ENCODE measurements at regions not wholly inside any gene's neighbourhood (a gene's known extent, or its start where the extent isn't known, plus 50 kb on each side); places are given as distances from the start of the nearest gene placed in this dataset.

GRCh38 chr18:78293940-78294541 lies 685.6 kb upstream of the SALL3 start:
- Mint-ChIP-seq H3K4me3 (no peak overlapping the region), H3K9me3 (peaks cover 0 to 14% (median 0%) of the 10 kb centered on the region in 11 donors), H3K27ac (no peak overlapping the region), H3K27me3 (peaks cover 0 to 4% (median 0%) of the 10 kb centered on the region in 5 donors), H3K4me1 (no peaks in the 10 kb centered on the region), H3K36me3 (no peaks in the 10 kb centered on the region)
- intact Hi-C loops (cut with micrococcal nuclease) = no loop called here
- Histone ChIP-seq H3K9me3 (ENCODE audit: control insufficient read depth in 2 of 3, low read length in 3 of 3) (no peaks in the 10 kb centered on the region), H3K4me1 (ENCODE audit: control insufficient read depth in 2 of 2, insufficient read depth in 2 of 2, low read length in 2 of 2) (no peaks in the 10 kb centered on the region), H3K4me3 (ENCODE audit: low read length) (no peak overlapping the region), H3K27ac (ENCODE audit: low read depth, low read length) (no peak overlapping the region), H3K36me3 (ENCODE audit: control insufficient read depth in 2 of 3, insufficient read depth in 3 of 3, low read length in 3 of 3) (no peaks in the 10 kb centered on the region), H3K27me3 (ENCODE audit: control insufficient read depth in 2 of 2, insufficient read depth in 2 of 2, low read length in 2 of 2) (no peaks in the 10 kb centered on the region)
- no peak for ATAC-seq
- no peak for DNase-seq
- ChIA-PET POLR2A (no interaction called here), CTCF (no interaction called here)

- Histone ChIP-seq H3K27ac (ENCODE audit: low read depth, low read length) (no peak overlapping the region), H3K9me3 (ENCODE audit: control insufficient read depth in 2 of 3, low read length in 3 of 3) (no peaks in the 10 kb centered on the region), H3K4me3 (ENCODE audit: low read length) (no peak overlapping the region), H3K36me3 (ENCODE audit: control insufficient read depth in 2 of 3, insufficient read depth in 3 of 3, low read length in 3 of 3) (no peaks in the 10 kb centered on the region), H3K27me3 (ENCODE audit: control insufficient read depth in 2 of 2, insufficient read depth in 2 of 2, low read length in 2 of 2) (no peaks in the 10 kb centered on the region), H3K4me1 (ENCODE audit: control insufficient read depth in 2 of 2, insufficient read depth in 2 of 2, low read length in 2 of 2) (no peaks in the 10 kb centered on the region)
- H3K36me3 Mint-ChIP-seq = no peaks in the 10 kb centered on the region
- peaks cover 0 to 14% (median 0%) of the 10 kb centered on the region in 11 donors for H3K9me3 Mint-ChIP-seq
- peaks cover 0 to 4% (median 0%) of the 10 kb centered on the region in 5 donors for H3K27me3 Mint-ChIP-seq
- ChIA-PET POLR2A (no interaction called here), CTCF (no interaction called here)
- DNase-seq = no peak
- no peak overlapping the region for H3K4me3 Mint-ChIP-seq
- H3K4me1 Mint-ChIP-seq = no peaks in the 10 kb centered on the region
- no peak overlapping the region for H3K27ac Mint-ChIP-seq
- intact Hi-C loops (cut with micrococcal nuclease) = no loop called here
- no peak for ATAC-seq
Measured at GRCh38 chr18:78295262-78295661, 684.4 kb upstream of the SALL3 start.

DNA sequence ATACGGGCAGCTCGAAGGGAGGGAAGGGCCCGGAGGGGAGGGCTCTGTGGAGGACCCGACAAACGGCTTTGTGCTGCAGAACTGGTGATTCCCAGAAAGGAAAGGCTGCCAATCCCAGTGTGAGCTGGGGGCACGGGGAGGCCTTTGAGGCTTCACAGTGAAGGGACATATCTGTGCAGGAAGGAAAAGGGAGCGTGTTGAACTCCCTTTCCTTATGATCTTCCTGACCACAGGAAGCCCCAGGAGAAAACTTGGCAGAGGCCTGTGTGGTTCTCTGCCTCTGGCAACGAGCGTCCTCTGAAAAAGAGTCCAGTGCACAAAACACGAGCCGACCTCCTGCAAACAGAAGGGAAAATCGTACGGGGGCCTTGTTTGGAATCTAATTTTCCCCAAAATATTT lies 683.5 kb upstream of the SALL3 start:
- intact Hi-C loops (cut with micrococcal nuclease) = no loop called here
- Histone ChIP-seq H3K36me3 (ENCODE audit: control insufficient read depth in 2 of 3, insufficient read depth in 3 of 3, low read length in 3 of 3) (no peaks in the 10 kb centered on the region), H3K27ac (ENCODE audit: low read depth, low read length) (no peak overlapping the region), H3K9me3 (ENCODE audit: control insufficient read depth in 2 of 3, low read length in 3 of 3) (no peaks in the 10 kb centered on the region), H3K4me1 (ENCODE audit: control insufficient read depth in 2 of 2, insufficient read depth in 2 of 2, low read length in 2 of 2) (no peaks in the 10 kb centered on the region), H3K4me3 (ENCODE audit: low read length) (no peak overlapping the region), H3K27me3 (ENCODE audit: control insufficient read depth in 2 of 2, insufficient read depth in 2 of 2, low read length in 2 of 2) (no peaks in the 10 kb centered on the region)
- ChIA-PET POLR2A (no interaction called here), CTCF (no interaction called here)
- H3K9me3 Mint-ChIP-seq = peaks cover 0 to 8% (median 0%) of the 10 kb centered on the region in 11 donors
- peaks cover 0 to 4% (median 0%) of the 10 kb centered on the region in 5 donors for H3K27me3 Mint-ChIP-seq
- no peak overlapping the region for H3K27ac Mint-ChIP-seq
- DNase-seq = no peak
- no peaks in the 10 kb centered on the region for H3K4me1 Mint-ChIP-seq
- no peak for ATAC-seq
- no peak overlapping the region for H3K4me3 Mint-ChIP-seq
- H3K36me3 Mint-ChIP-seq = no peaks in the 10 kb centered on the region

DNA sequence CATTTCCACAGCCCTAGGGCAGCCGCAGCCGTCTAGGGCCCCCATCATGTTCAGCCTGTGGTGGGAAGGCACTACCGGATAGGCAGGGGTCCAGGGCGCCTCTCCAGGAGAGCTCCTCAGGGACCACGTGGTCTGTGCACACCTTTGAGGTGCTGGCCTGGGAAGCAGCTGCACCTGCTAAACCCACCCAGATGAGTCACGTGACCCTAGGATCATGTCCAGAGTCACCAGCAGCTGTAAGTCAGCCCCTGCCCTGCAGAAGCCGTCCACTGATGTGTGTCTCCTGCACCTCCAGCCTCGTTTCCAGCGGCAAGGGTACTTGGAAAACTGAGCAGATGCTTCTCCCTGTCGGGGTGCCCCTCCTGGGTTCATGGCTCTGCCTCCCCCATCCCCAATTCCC lies 682.6 kb upstream of the SALL3 start:
- H3K4me1 ChIP-seq (ENCODE audit: control insufficient read depth in 2 of 2, insufficient read depth in 2 of 2, low read length in 2 of 2) = no peaks in the 10 kb centered on the region
- H3K9me3 ChIP-seq (ENCODE audit: control insufficient read depth in 2 of 3, low read length in 3 of 3) = no peaks in the 10 kb centered on the region
- DNase-seq (no peak), ATAC-seq (no peak)
- CTCF ChIA-PET = no interaction called here
- no peak overlapping the region for H3K27ac Mint-ChIP-seq
- H3K4me3 Mint-ChIP-seq = no peak overlapping the region
- H3K4me1 Mint-ChIP-seq = no peaks in the 10 kb centered on the region
- peaks cover 0 to 4% (median 0%) of the 10 kb centered on the region in 5 donors for H3K27me3 Mint-ChIP-seq
- no peaks in the 10 kb centered on the region for H3K27me3 ChIP-seq (ENCODE audit: control insufficient read depth in 2 of 2, insufficient read depth in 2 of 2, low read length in 2 of 2)
- intact Hi-C loops (cut with micrococcal nuclease) = no loop called here
- POLR2A ChIA-PET = no interaction called here
- H3K9me3 Mint-ChIP-seq = peaks cover 0 to 4% (median 0%) of the 10 kb centered on the region in 11 donors
- H3K36me3 Mint-ChIP-seq = no peaks in the 10 kb centered on the region
- no peak overlapping the region for H3K27ac ChIP-seq (ENCODE audit: low read depth, low read length)
- no peaks in the 10 kb centered on the region for H3K36me3 ChIP-seq (ENCODE audit: control insufficient read depth in 2 of 3, insufficient read depth in 3 of 3, low read length in 3 of 3)
- H3K4me3 ChIP-seq (ENCODE audit: low read length) = no peak overlapping the region

GRCh38 chr18:78303519-78304191 lies 676.0 kb upstream of the SALL3 start:
- CTCF ChIA-PET = no interaction called here
- no peak for DNase-seq
- peaks cover 0 to 19% (median 0%) of the 10 kb centered on the region in 5 donors for H3K27me3 Mint-ChIP-seq

DNA sequence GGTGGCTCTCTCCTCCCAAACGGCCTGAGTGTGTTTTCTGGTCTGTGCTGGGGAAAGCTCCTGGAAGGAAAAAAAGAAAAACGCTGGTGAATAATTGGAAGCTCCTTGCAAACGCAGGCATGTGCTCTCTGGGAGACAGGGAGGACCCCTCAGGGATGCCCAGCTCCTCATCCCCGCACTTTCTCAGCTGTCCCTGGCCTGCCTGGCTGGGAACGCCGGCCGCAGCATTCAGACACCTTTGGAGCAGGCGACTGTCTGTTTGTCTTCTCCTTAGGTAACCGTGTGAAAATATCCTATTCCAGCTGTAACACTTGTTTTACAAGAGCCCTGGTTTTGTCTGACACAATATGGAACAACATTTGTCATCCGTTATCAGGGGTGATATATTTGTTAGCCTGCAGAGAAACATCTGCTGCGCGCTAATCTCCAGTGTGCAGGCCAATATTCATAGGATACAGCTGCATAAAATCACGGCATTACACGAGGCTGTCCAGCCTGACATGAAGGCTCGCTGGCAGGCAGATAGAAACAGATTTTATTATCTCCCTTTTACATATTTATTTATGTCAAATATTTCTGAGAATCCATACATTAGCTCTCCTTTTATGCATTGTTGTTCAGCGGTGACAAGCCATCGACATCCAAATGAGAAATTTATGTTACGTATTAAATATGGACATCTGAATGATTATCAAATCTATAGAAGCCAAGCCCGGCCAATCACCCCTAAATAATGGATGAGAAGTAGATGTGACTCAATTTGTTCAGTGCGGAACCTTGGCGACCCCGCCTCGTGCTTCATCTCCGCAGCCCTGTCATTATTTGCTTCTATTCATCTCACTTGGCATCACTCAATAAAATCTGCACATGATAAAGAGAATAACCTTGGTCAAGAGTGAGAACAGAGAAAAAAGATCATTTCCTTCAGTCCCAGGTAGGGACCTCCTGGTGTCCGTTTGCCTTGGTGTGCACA lies 675.1 kb upstream of the SALL3 start:
- Mint-ChIP-seq H3K27me3 (peaks cover 0 to 21% (median 0%) of the 10 kb centered on the region in 5 donors), H3K27ac (no peak overlapping the region)

More at GRCh38 chr18:78303519-78304191, 676.0 kb upstream of the SALL3 start:
- Histone ChIP-seq H3K4me1 (ENCODE audit: control insufficient read depth in 2 of 2, insufficient read depth in 2 of 2, low read length in 2 of 2) (no peaks in the 10 kb centered on the region), H3K9me3 (ENCODE audit: control insufficient read depth in 2 of 3, low read length in 3 of 3) (no peaks in the 10 kb centered on the region), H3K27me3 (ENCODE audit: control insufficient read depth in 2 of 2, insufficient read depth in 2 of 2, low read length in 2 of 2) (no peaks in the 10 kb centered on the region), H3K4me3 (ENCODE audit: low read length) (no peak overlapping the region), H3K27ac (ENCODE audit: low read depth, low read length) (no peak overlapping the region), H3K36me3 (ENCODE audit: control insufficient read depth in 2 of 3, insufficient read depth in 3 of 3, low read length in 3 of 3) (no peaks in the 10 kb centered on the region)
- H3K27ac Mint-ChIP-seq = no peak overlapping the region
- H3K4me3 Mint-ChIP-seq = no peak overlapping the region
- H3K36me3 Mint-ChIP-seq = no peaks in the 10 kb centered on the region
- no peak for ATAC-seq
- intact Hi-C loops (cut with micrococcal nuclease) = no loop called here
- H3K4me1 Mint-ChIP-seq = no peaks in the 10 kb centered on the region
- peaks cover 0 to 5% (median 0%) of the 10 kb centered on the region in 11 donors for H3K9me3 Mint-ChIP-seq
- POLR2A ChIA-PET = no interaction called here

More for the DNA sequence above, 675.1 kb upstream of the SALL3 start:
- intact Hi-C loops (cut with micrococcal nuclease) = no loop called here
- no peaks in the 10 kb centered on the region for H3K36me3 Mint-ChIP-seq
- no peaks in the 10 kb centered on the region for H3K27me3 ChIP-seq (ENCODE audit: control insufficient read depth in 2 of 2, insufficient read depth in 2 of 2, low read length in 2 of 2)
- POLR2A ChIA-PET = no interaction called here
- no peaks in the 10 kb centered on the region for H3K4me1 Mint-ChIP-seq
- H3K4me3 Mint-ChIP-seq = no peak overlapping the region
- H3K27ac ChIP-seq (ENCODE audit: low read depth, low read length) = no peak overlapping the region
- no peaks in the 10 kb centered on the region for H3K9me3 ChIP-seq (ENCODE audit: control insufficient read depth in 2 of 3, low read length in 3 of 3)
- H3K4me3 ChIP-seq (ENCODE audit: low read length) = no peak overlapping the region
- CTCF ChIA-PET = no interaction called here
- no peaks in the 10 kb centered on the region for H3K4me1 ChIP-seq (ENCODE audit: control insufficient read depth in 2 of 2, insufficient read depth in 2 of 2, low read length in 2 of 2)
- H3K9me3 Mint-ChIP-seq = peaks cover 0 to 5% (median 0%) of the 10 kb centered on the region in 11 donors
- no peaks in the 10 kb centered on the region for H3K36me3 ChIP-seq (ENCODE audit: control insufficient read depth in 2 of 3, insufficient read depth in 3 of 3, low read length in 3 of 3)
- no peak for DNase-seq
- no peak for ATAC-seq
